Activated naive CD4-positive, alpha-beta T cell treated with anti-CD3 and anti-CD28 coated beads for 36 hours (primary cell): ENCODE measurements at regions not wholly inside any gene's neighbourhood (a gene's known extent, or its start where the extent isn't known, plus 50 kb on each side); places are given as distances from the start of the nearest gene placed in this dataset.

Source experiments
- CTCF ChIA-PET: fragments of 350-600 bp; sonication (Branson Sonifier 250); formaldehyde crosslinking; loops from one replicate; lab custom pipeline; 2021; ENCODE audit warnings: antibody characterized with exemption; lab: Charles Lee
- DNase-seq: peaks from one replicate; pipeline ENCODE4 v3.0.0-alpha.2; 2020
- H3K27ac Mint-ChIP-seq: one replicate; pipeline ENCODE4 v1.8.0; 2021; ENCODE audit warnings: mild to moderate bottlenecking, mixed read lengths
- H3K27me3 Mint-ChIP-seq: one replicate; pipeline ENCODE4 v1.8.0; 2021; ENCODE audit warnings: low read depth, mixed read lengths
- H3K36me3 Mint-ChIP-seq: one replicate; pipeline ENCODE4 v1.8.0; 2021; ENCODE audit warnings: low read depth, mixed read lengths
- H3K4me1 Mint-ChIP-seq: one replicate; pipeline ENCODE4 v1.8.0; 2021; ENCODE audit warnings: low read depth, mixed read lengths
- H3K4me3 Mint-ChIP-seq: one replicate; pipeline ENCODE4 v1.8.0; 2021; ENCODE audit warnings: mild to moderate bottlenecking, moderate library complexity, mixed read lengths
- H3K9me3 Mint-ChIP-seq: one replicate; pipeline ENCODE4 v1.8.0; 2021; ENCODE audit warnings: mixed read lengths
- intact Hi-C: fragments of 100-400 bp; cut with micrococcal nuclease; formaldehyde crosslinking; loops from one replicate; pipeline ENCODE4 v1.15.1; 2023

DNA sequence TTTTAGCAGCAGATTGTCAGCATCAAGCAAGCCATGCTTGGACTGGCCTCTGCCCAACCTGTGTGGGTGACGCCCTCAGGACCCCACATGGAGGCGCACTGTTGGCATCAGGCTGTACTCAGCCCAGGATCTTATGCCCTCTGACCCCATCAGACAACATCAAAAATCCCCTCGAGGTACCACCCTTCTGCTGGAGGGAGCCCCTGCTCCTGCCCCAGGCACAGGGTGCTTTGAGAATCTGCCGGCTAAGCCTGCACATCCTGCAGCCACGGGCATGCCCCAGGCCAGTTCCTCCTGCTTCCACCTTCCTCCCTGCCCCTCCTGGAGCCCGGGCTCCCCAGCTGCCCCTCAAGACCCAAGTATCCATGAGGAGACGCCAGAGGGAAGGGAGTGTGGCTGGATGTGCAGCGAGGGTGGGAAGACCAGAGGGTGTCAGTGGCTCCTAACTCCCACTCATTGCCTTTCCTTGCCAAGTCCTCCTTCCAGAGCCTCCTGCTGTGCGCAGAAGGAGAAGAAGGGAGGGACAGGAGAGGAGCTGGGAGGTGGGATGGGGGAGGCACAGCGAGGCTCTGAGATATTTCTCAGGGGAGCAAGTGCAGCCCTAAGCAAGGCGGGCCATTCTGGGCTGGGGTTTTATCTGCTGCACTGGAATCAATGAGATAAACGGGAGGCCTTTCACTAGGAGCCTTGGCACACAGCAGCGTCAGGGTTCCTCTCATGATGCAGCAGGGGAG, 77.4 kb upstream of the CST7 start:
- Mint-ChIP-seq H3K36me3 (no peaks in the 10 kb centered on the region), H3K9me3 (no peaks in the 10 kb centered on the region), H3K27me3 (peaks cover 8% of the 10 kb centered on the region), H3K4me3 (no peak overlapping the region), H3K27ac (no peak overlapping the region), H3K4me1 (no peaks in the 10 kb centered on the region)
- no peak for DNase-seq
- CTCF ChIA-PET = no interaction called here
- intact Hi-C loops = no loop called here

DNA sequence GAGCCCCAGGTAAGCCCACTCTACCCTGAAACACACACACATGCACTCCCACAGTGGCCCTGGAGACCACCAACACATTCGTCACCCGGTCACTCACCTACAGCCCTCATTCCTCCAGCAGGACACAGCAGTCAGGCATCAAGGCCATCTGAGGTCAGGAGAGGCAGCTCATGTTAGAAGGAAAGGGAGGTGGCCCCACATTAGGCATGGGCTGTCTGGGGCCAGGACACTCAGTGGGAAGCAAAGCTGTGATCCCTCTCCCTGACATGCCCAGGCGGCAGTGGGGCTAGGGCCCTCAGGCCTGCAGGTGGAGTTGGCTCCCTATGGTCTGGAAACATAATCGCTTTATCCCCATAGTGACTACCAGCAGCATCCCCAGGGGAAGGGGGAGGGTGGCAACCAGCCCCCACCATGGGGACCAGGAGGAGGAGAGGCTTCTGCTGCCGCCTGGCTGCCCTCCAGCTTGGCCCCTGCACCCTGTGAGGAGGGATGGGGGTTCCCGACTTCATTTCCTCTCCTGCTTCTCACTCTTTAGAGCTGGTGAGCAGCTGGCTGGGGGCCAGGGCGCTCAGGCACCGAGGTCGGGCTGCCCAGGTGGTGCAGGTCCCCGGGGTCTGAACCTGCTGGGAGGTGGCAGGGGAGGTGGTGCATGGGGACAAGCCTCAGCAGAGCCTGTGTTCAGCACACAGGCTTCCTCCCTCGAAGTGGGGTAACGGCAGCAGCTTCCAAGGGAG, 76.6 kb upstream of the CST7 start:
- Mint-ChIP-seq H3K4me3 (no peak overlapping the region), H3K36me3 (no peaks in the 10 kb centered on the region), H3K27me3 (peaks cover 8% of the 10 kb centered on the region), H3K4me1 (no peaks in the 10 kb centered on the region), H3K9me3 (no peaks in the 10 kb centered on the region), H3K27ac (no peak overlapping the region)
- CTCF ChIA-PET = no interaction called here
- intact Hi-C loops = no loop called here
- DNase-seq = no peak

DNA sequence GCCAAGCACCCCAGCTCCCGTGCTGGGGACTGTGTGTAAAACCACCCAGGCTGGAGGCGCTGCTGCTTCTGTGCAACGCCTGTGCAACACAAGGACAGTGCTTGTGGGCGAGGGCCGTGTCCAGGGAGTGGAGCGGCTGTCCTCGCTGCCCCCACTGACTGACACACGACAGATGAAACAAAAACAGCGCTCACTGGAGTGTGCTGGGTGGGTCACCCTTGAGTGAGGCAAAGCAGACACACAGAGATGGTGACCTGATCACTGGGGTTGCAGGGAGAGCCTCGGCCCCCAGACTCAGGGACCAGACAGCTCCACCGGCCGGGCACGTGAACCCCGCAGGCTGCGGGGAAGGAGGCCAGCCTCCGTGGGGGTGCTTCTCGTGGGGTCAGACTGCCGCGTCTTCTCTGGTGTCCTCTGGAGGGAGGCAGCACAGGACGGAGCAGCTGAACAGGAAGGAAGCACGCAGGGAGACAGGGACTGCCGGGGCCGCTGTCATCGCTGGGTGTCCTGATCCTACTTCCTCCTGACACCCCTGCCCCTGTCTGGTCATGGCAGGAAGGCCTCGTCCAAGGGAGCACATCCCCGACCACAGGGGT, 75.9 kb upstream of the CST7 start:
- no peaks in the 10 kb centered on the region for H3K4me1 Mint-ChIP-seq
- H3K36me3 Mint-ChIP-seq = no peaks in the 10 kb centered on the region
- CTCF ChIA-PET = no interaction called here
- no peaks in the 10 kb centered on the region for H3K9me3 Mint-ChIP-seq
- DNase-seq = no peak
- no peak overlapping the region for H3K27ac Mint-ChIP-seq
- H3K4me3 Mint-ChIP-seq = no peak overlapping the region
- H3K27me3 Mint-ChIP-seq = peaks cover 8% of the 10 kb centered on the region
- intact Hi-C loops = no loop called here

DNA sequence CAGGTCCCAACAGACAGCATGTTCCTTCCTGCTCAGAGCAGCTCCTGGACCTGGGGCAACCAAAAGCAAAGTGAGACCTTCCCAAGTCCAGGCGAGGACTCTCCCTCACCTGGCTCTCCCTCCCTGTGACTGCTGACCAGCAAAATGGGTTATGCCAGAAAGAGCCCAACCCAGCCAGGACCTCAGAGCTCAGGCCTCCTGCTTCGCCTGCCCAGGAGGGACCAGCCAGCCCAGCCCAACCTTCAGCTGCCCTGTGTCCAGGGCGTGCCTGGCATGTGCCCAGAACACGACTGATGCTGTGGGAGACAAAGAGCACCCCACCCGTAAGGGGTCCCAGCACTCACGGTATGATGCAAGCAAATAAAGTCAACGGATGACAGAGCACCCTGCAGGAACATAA, 74.0 kb upstream of the CST7 start:
- DNase-seq = no peak
- no peak overlapping the region for H3K4me3 Mint-ChIP-seq
- H3K27me3 Mint-ChIP-seq = peaks cover 8% of the 10 kb centered on the region
- no peaks in the 10 kb centered on the region for H3K4me1 Mint-ChIP-seq
- H3K9me3 Mint-ChIP-seq = no peaks in the 10 kb centered on the region
- intact Hi-C loops = no loop called here
- H3K27ac Mint-ChIP-seq = no peak overlapping the region
- H3K36me3 Mint-ChIP-seq = no peaks in the 10 kb centered on the region
- CTCF ChIA-PET = no interaction called here

DNA sequence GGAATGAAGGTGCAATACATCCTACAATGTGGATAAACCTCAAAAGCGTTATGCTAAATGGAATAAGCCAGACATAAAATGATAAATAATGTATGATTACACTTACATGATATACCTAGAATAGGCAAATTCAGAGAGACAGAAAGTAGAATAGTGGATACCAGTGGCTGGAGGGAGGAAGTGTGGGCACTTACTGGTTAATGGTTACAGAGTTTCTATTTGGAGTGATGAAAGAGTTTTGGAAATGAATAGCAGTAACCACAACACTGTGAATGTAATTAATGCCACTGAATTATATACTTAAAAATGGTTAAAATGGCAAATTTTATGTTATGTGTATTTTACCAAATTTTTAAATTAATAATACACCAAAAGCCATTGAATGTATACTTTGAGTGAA, 71.4 kb upstream of the CST7 start:
- H3K36me3 Mint-ChIP-seq = no peaks in the 10 kb centered on the region
- H3K4me3 Mint-ChIP-seq = no peak overlapping the region
- no peaks in the 10 kb centered on the region for H3K4me1 Mint-ChIP-seq
- no peak overlapping the region for H3K27ac Mint-ChIP-seq
- no peak for DNase-seq
- CTCF ChIA-PET = no interaction called here
- H3K27me3 Mint-ChIP-seq = peaks cover 5% of the 10 kb centered on the region
- intact Hi-C loops = no loop called here
- H3K9me3 Mint-ChIP-seq = no peaks in the 10 kb centered on the region

DNA sequence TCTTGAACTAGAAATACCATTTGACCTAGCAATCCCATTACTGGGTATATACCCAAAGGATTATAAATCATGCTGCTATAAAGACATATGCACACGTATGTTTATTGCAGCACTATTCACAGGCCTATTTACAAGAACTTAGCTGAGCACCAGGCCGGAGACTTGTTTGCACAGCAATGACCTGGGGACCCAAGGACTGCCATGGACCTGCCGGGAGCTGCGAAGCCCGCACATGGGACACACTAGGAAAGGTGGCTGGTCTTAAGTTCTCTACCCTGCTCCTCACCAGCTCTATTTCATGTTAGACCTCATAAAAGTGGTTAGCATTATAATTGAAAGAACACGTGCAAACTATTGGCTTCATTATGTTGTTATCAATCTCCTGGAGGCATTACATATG, 70.4 kb upstream of the CST7 start:
- H3K27me3 Mint-ChIP-seq = peaks cover 6% of the 10 kb centered on the region
- H3K4me1 Mint-ChIP-seq = no peaks in the 10 kb centered on the region
- no peak for DNase-seq
- H3K4me3 Mint-ChIP-seq = no peak overlapping the region
- peaks cover 7% of the 10 kb centered on the region for H3K9me3 Mint-ChIP-seq
- intact Hi-C loops = no loop called here
- CTCF ChIA-PET = no interaction called here
- H3K27ac Mint-ChIP-seq = no peak overlapping the region
- H3K36me3 Mint-ChIP-seq = peaks cover 3% of the 10 kb centered on the region

DNA sequence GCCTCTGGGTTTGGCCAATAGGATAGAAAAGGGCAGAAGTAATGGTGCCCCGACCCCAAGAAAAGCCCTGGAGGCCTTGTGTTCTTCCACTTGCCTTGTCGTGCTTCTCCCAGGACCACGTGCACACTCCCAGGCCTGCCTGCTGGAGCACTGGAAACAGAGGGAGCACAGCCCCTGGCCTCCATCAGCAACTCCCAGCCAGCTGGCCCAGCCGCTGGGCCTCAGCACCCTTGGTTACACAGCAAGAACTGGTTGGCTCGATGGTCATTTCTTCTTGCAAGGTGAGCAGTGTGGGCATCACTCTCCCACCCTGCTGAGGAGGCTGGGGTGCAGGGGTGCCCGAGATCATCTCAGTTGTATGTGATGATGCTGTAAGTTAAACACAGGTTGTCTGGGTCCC, 69.2 kb upstream of the CST7 start:
- Mint-ChIP-seq H3K27ac (no peak overlapping the region), H3K36me3 (peaks cover 3% of the 10 kb centered on the region), H3K9me3 (peaks cover 9% of the 10 kb centered on the region), H3K4me1 (no peaks in the 10 kb centered on the region), H3K27me3 (peaks cover 4% of the 10 kb centered on the region), H3K4me3 (no peak overlapping the region)
- intact Hi-C loops = loop anchor here (10.0 kb wide), 1 partner anchor 265 kb away; no protein-coding TSS in a partner anchor
- CTCF ChIA-PET = no interaction called here
- DNase-seq = no peak

DNA sequence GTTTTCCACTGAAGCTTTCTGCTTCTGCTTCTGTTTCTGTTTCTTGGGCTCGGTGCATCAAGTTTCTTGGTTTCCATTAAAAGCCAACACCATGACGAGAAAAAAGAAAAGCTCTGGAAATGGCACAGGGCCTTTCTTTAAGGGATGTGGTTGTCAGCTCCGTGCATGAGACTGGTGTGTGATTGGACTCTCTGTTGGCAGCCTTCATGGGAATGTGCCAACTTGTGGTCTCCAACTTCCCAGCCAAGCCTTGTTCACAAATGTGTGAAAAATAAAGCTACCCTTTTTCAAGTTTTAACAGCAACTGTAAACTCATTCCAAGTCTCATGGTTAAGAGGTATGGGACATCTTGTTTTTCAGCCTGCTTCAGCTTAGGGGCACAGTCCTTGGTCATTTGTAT, 68.7 kb upstream of the CST7 start:
- no peaks in the 10 kb centered on the region for H3K4me1 Mint-ChIP-seq
- H3K4me3 Mint-ChIP-seq = no peak overlapping the region
- peaks cover 3% of the 10 kb centered on the region for H3K36me3 Mint-ChIP-seq
- H3K27me3 Mint-ChIP-seq = peaks cover 4% of the 10 kb centered on the region
- H3K27ac Mint-ChIP-seq = no peak overlapping the region
- intact Hi-C loops = loop anchor here (10.0 kb wide), 1 partner anchor 266 kb away; no protein-coding TSS in a partner anchor
- CTCF ChIA-PET = no interaction called here
- DNase-seq = no peak
- peaks cover 9% of the 10 kb centered on the region for H3K9me3 Mint-ChIP-seq

DNA sequence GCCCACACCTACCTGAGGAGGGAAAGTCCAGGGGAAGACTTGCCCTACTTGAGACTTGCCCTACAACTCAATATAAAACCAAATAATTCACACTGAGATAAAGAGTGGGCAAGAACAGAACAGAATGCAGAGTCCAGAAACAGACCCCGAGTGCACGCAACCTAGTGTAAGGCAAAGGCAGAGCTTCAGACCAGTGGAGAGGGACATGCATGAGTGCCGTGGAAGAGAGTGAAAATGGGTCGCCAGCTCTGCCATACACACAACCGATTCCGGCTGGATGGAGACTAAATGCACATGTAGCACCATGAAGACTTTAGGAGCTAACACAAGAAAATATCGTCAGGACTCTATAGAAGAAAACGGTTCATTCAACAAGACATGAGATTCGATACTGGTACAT, 58.8 kb upstream of the CST7 start:
- Mint-ChIP-seq H3K9me3 (no peaks in the 10 kb centered on the region), H3K27me3 (peaks cover 2% of the 10 kb centered on the region), H3K36me3 (no peaks in the 10 kb centered on the region), H3K4me3 (no peak overlapping the region), H3K4me1 (no peaks in the 10 kb centered on the region), H3K27ac (no peak overlapping the region)
- CTCF ChIA-PET = interaction anchor here (0.8 kb wide), 1 partner anchor 955 kb away, joined by 3 read pairs; no protein-coding TSS in a partner anchor
- intact Hi-C loops = no loop called here
- DNase-seq = no peak

DNA sequence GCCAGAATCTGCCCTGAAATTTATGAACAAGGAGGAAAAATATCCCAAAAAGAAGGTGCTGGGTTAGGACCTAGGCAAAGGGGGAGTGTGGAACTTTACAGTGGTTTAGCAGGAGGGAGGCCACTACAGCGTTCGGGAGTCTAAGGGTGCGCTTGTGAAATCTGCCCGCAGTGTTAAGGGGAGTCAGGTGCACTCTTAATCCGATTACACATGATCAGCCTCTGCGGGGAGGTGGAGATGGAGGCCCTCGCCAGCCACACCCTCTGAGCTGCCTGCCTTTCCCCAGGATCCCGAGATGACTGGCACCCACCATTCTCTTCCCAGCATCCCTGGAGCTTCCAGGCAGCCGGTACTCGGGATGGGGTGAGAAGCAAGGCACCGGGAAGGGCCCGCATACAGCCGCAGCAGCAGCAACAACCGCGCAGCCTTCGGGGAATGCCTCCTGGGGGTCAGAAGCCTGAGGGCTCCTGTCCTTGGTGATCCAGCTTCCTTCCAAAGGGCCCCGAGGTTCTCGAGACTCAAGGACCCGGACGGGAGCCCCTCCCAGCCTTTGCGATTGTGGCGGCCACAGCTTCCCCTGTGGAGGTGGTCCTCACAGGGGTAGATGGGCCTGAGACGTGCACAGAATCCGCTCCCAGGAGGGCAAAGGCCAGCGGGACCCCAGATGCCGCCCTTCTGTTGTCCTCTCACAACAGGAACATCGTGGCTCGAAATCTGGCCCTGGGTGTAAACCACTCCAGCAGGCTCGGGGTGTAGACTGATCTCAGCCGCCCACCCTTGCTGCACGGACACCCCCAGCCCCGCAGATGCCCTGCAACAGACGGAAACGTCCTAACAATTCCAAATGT, 57.3 kb upstream of the CST7 start:
- no peak overlapping the region for H3K27ac Mint-ChIP-seq
- no peak overlapping the region for H3K4me3 Mint-ChIP-seq
- intact Hi-C loops = no loop called here
- peaks cover 2% of the 10 kb centered on the region for H3K27me3 Mint-ChIP-seq
- H3K4me1 Mint-ChIP-seq = no peaks in the 10 kb centered on the region
- DNase-seq = no peak
- no peaks in the 10 kb centered on the region for H3K9me3 Mint-ChIP-seq
- no peaks in the 10 kb centered on the region for H3K36me3 Mint-ChIP-seq
- CTCF ChIA-PET = no interaction called here

DNA sequence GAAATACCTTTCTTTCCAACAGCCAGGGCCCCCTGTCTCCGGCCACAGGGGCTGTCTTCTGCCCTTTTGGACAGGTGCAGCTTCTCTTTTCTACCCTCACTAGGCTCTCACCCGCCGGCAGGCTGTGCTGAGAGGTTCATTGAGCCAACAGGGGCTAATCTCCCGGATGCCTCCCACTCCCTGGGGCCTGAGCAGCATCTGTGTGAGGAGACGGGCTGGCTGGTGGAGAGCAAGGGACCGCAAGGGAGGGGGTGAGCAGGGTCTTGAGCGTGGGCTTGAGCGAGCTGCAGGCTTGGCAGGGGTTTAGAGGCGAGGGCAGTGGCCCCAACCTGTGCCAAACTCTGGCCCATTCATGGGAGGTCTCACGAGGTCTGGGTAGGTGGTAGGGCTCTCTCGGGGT, 56.5 kb upstream of the CST7 start:
- no peak for DNase-seq
- Mint-ChIP-seq H3K4me1 (no peaks in the 10 kb centered on the region), H3K36me3 (no peaks in the 10 kb centered on the region), H3K27ac (no peak overlapping the region), H3K9me3 (no peaks in the 10 kb centered on the region), H3K27me3 (peaks cover 2% of the 10 kb centered on the region), H3K4me3 (no peak overlapping the region)
- intact Hi-C loops = no loop called here
- CTCF ChIA-PET = no interaction called here

DNA sequence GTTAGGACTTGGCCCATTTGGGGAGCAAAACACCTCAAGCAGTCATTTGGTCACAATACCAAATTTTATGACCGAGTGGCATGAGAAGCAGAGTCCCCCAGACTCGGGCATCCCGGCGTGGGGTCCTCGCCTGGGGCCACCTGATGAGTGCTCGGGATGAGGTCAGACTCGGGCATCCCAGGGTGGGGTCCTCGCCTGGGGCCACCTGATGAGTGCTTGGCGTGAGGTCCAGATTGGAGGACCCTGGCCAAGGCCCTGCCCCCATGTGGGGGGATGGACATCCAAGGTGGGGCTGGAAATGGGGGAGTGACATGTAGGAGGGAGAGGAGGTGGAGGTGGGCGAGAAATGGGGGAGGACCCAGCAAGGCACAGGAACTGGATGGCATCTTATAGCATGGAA, 56.1 kb upstream of the CST7 start:
- Mint-ChIP-seq H3K4me3 (no peak overlapping the region), H3K27ac (no peak overlapping the region), H3K4me1 (no peaks in the 10 kb centered on the region), H3K36me3 (no peaks in the 10 kb centered on the region), H3K27me3 (peaks cover 2% of the 10 kb centered on the region), H3K9me3 (peaks cover 3% of the 10 kb centered on the region)
- intact Hi-C loops = no loop called here
- no peak for DNase-seq
- CTCF ChIA-PET = no interaction called here
